HCT116 (cell line): ENCODE measurements at regions not wholly inside any gene's neighbourhood (a gene's known extent, or its start where the extent isn't known, plus 50 kb on each side); places are given as distances from the start of the nearest gene placed in this dataset.

Experiments
- ATAC-seq: fragments of 200-7000 bp; cut with Tn5 transposase; 2 replicates; pipeline ENCODE4 v1.9.1; 2020; ENCODE audit warnings: mild to moderate bottlenecking, moderate library complexity
- BruUV-seq: library from RNA; stranded (reverse); fragments of 400-500 nt; replicated peaks from 2 replicates; lab custom pipeline; 2021; lab: Mats Ljungman, UMichigan
- CTCF ChIA-PET: fragments of 300-600 bp; sonication (Branson Sonifier 250); formaldehyde crosslinking; loops from one replicate; lab custom pipeline; 2021; ENCODE audit warnings: antibody characterized with exemption; lab: Charles Lee
- POLR2A ChIA-PET: fragments of 300-600, 350-600 bp; sonication (Branson Sonifier 250); formaldehyde crosslinking; loops from one replicate; lab custom pipeline; 2021; ENCODE audit warnings: antibody characterized with exemption; lab: Charles Lee
- RAD21 ChIA-PET, 2 experiments: fragments of 300-600 bp; sonication (Branson Sonifier 250); formaldehyde crosslinking; loops; one replicate each; lab custom pipeline; 2023; ENCODE audit warnings: low total read pairs in 2 of 2; ENCODE audit not compliant: uncharacterized antibody in 2 of 2, unreplicated experiment in 2 of 2, low non-redundant PET in 1 of 2; lab: Charles Lee
- DNase-seq: peaks from one replicate; pipeline ENCODE4 v3.0.0-alpha.2; 2010; ENCODE audit warnings: low read depth, low spot score
- H2AFZ ChIP-seq: fragments of 200-600 bp; shearing (Covaris generic), sonication (generic); 2 replicates; pipeline ENCODE4 v1.6.1; 2017; ENCODE audit warnings: low read depth, mixed run types, mixed read lengths, antibody characterized with exemption, low read length; ENCODE audit not compliant: poor library complexity, severe bottlenecking
- H3K27ac ChIP-seq: 2 replicates; pipeline ENCODE4 v1.5.1; 2012; ENCODE audit warnings: low read depth, low read length
- H3K27me3 ChIP-seq: fragments of 200-600 bp; sonication (generic); 2 replicates; pipeline ENCODE4 v1.6.1; 2016; ENCODE audit warnings: mixed run types, low read length, mixed read lengths; ENCODE audit not compliant: insufficient read depth
- H3K36me3 ChIP-seq, 2 experiments: fragments of 200-500 bp in 1 of 2; fragments of 200-600 bp in 1 of 2; sonication (Bioruptor generic) in 1 of 2; sonication (generic) in 1 of 2; 2 replicates each; pipeline versions ENCODE4 v1.5.1 to v1.6.1; 2014 to 2016; ENCODE audit warnings: low read length in 2 of 2, inconsistent platforms in 1 of 2, mixed read lengths in 1 of 2, mixed run types in 1 of 2; ENCODE audit not compliant: insufficient read depth in 2 of 2, control insufficient read depth in 1 of 2
- H3K4me1 ChIP-seq, 2 experiments: fragments of 200-600 bp in 1 of 2; sonication (generic) in 1 of 2; 2 replicates each; pipeline versions ENCODE4 v1.5.1 to v1.6.1; 2012 to 2017; ENCODE audit warnings: low read length in 2 of 2, inconsistent platforms in 1 of 2, mild to moderate bottlenecking in 1 of 2, mixed read lengths in 1 of 2, mixed run types in 1 of 2, moderate library complexity in 1 of 2; ENCODE audit not compliant: insufficient read depth in 2 of 2, control insufficient read depth in 1 of 2
- H3K4me2 ChIP-seq: fragments of 200-600 bp; sonication (generic); 2 replicates; pipeline ENCODE4 v1.6.1; 2017; ENCODE audit warnings: mixed run types, low read length, mixed read lengths
- H3K4me3 ChIP-seq, 2 experiments: fragments of 200-600 bp in 1 of 2; sonication (generic) in 1 of 2; replicated peaks in 1 of 2; 2 replicates each; pipeline ENCODE4 v1.5.1; 2011 to 2016; ENCODE audit warnings: low read length in 2 of 2, control low read depth in 1 of 2, low read depth in 1 of 2, mild to moderate bottlenecking in 1 of 2, mixed read lengths in 1 of 2, mixed run types in 1 of 2
- H3K79me2 ChIP-seq: fragments of 200-600 bp; sonication (generic); 2 replicates; pipeline ENCODE4 v1.6.1; 2017; ENCODE audit warnings: mild to moderate bottlenecking, mixed run types, low read length, moderate library complexity, mixed read lengths; ENCODE audit not compliant: insufficient read depth
- H3K9ac ChIP-seq: fragments of 200-600 bp; sonication (generic); 2 replicates; pipeline ENCODE4 v1.6.1; 2016; ENCODE audit warnings: low read length, mixed read lengths
- H3K9me2 ChIP-seq: fragments of 200-600 bp; sonication (generic), shearing (Covaris generic); 2 replicates; pipeline ENCODE4 v1.6.1; 2017; ENCODE audit warnings: mixed run types, mild to moderate bottlenecking, moderate library complexity; ENCODE audit not compliant: insufficient read depth
- H3K9me3 ChIP-seq, 2 experiments: fragments of 200-500 bp in 1 of 2; fragments of 200-600 bp in 1 of 2; sonication (Bioruptor generic) in 1 of 2; sonication (generic) in 1 of 2; 2 replicates each; pipeline ENCODE4 v1.6.1; 2014 to 2017; ENCODE audit warnings: low read length in 2 of 2, mixed read lengths in 2 of 2, inconsistent platforms in 1 of 2, low read depth in 1 of 2, mild to moderate bottlenecking in 1 of 2, mixed run types in 1 of 2, moderate library complexity in 1 of 2; ENCODE audit not compliant: control insufficient read depth in 1 of 2, insufficient read depth in 1 of 2
- H4K20me1 ChIP-seq: fragments of 200-600 bp; sonication (generic), shearing (Covaris generic); 2 replicates; pipeline ENCODE4 v1.6.1; 2017; ENCODE audit warnings: mixed run types, mild to moderate bottlenecking, moderate library complexity; ENCODE audit not compliant: insufficient read depth
- ATF3 ChIP-seq: IDR thresholded peaks from 2 replicates; pipeline ENCODE4 v1.6.1; 2012
- ELF1 ChIP-seq: IDR thresholded peaks from 2 replicates; pipeline ENCODE4 v1.6.1; 2012; ENCODE audit warnings: low read depth, borderline replicate concordance
- EZH2phosphoT487 ChIP-seq: fragments of 200-600 bp; IDR thresholded peaks from 2 replicates; pipeline ENCODE4 v1.6.1; 2018; ENCODE audit warnings: antibody characterized with exemption, borderline replicate concordance
- MAX ChIP-seq: IDR thresholded peaks from 2 replicates; pipeline ENCODE4 v1.6.1; 2012
- RAD21 ChIP-seq: IDR thresholded peaks from 2 replicates; pipeline ENCODE4 v1.6.1; 2012; ENCODE audit warnings: low read depth, mild to moderate bottlenecking
- SRF ChIP-seq: IDR thresholded peaks from 2 replicates; pipeline ENCODE4 v1.6.1; 2012; ENCODE audit warnings: low read depth
- intact Hi-C: fragments of 100-400 bp; cut with micrococcal nuclease; formaldehyde crosslinking; loops from 2 replicates; pipeline ENCODE4 v1.10.0; 2022

GRCh38 chr3:16114930-16115329, 59.5 kb upstream of the GALNT15 start (continued):
- TF ChIP-seq ATF3 (no peak), RAD21 (no peak), EZH2phosphoT487 (no peak), ELF1 (no peak)

GRCh38 chr3:16118396-16118795, 56.1 kb upstream of the GALNT15 start:
- intact Hi-C loops: no loop called here
- BruUV-seq: no TSS peak

GRCh38 chr3:16119887-16120286, 54.6 kb upstream of the GALNT15 start:
- H3K9ac ChIP-seq: no peak overlapping the region
- no peak overlapping the region for H2AFZ ChIP-seq
- H3K4me1 ChIP-seq: peaks cover 0 to 4% of the 10 kb centered on the region in 2 experiments; a peak in 1 of 4 replicates
- no peaks in the 10 kb centered on the region for H3K27me3 ChIP-seq
- POLR2A ChIA-PET: no interaction called here
- no peak for TF ChIP-seq SRF
- H3K27ac ChIP-seq: no peak overlapping the region
- no peaks in the 10 kb centered on the region for H3K9me2 ChIP-seq
- ATAC-seq (no peak), DNase-seq (no peak)
- H3K79me2 ChIP-seq: no peaks in the 10 kb centered on the region
- intact Hi-C loops: no loop called here
- no TSS peak for BruUV-seq
- H3K4me3 ChIP-seq: no peak overlapping the region
- no peaks in the 10 kb centered on the region for H4K20me1 ChIP-seq
- no peaks in the 10 kb centered on the region for H3K9me3 ChIP-seq
- CTCF ChIA-PET: no interaction called here
- H3K4me2 ChIP-seq: no peak overlapping the region
- H3K36me3 ChIP-seq: no peaks in the 10 kb centered on the region
- RAD21 ChIA-PET: no interaction called here

More at GRCh38 chr3:16118396-16118795, 56.1 kb upstream of the GALNT15 start:
- H3K27me3 ChIP-seq: no peaks in the 10 kb centered on the region
- no peaks in the 10 kb centered on the region for H3K36me3 ChIP-seq
- no peaks in the 10 kb centered on the region for H3K79me2 ChIP-seq
- H2AFZ ChIP-seq: no peak overlapping the region
- no peak for DNase-seq
- ATAC-seq: no peak
- TF ChIP-seq MAX: no peak
- TF ChIP-seq, all 23 proteins: peak for 0
- Histone ChIP-seq H3K9me3 (no peaks in the 10 kb centered on the region), H3K4me3 (no peak overlapping the region), H3K9ac (no peak overlapping the region), H4K20me1 (no peaks in the 10 kb centered on the region), H3K4me1 (no peaks in the 10 kb centered on the region), H3K4me2 (no peak overlapping the region), H3K27ac (no peak overlapping the region), H3K9me2 (no peaks in the 10 kb centered on the region)
- POLR2A ChIA-PET: no interaction called here
- CTCF ChIA-PET: no interaction called here
- RAD21 ChIA-PET: no interaction called here
